HG02840 (cell line): ENCODE measurements at regions not wholly inside any gene's neighbourhood (a gene's known extent, or its start where the extent isn't known, plus 50 kb on each side); places are given as distances from the start of the nearest gene placed in this dataset.
"Not testable (repeated sequence)": the region's sequence is repeated elsewhere in the genome, so short reads cannot be mapped to it uniquely, and the experiment has no call there.

ENCODE experiments used
- ATAC-seq: cut with Tn5 transposase; IDR thresholded peaks from one replicate; pipeline ENCODE4 v1.9.1; 2021; ENCODE audit warnings: mild to moderate bottlenecking, moderate library complexity, moderate number of reproducible peaks; ENCODE audit not compliant: unreplicated experiment, low FRiP score

DNA sequence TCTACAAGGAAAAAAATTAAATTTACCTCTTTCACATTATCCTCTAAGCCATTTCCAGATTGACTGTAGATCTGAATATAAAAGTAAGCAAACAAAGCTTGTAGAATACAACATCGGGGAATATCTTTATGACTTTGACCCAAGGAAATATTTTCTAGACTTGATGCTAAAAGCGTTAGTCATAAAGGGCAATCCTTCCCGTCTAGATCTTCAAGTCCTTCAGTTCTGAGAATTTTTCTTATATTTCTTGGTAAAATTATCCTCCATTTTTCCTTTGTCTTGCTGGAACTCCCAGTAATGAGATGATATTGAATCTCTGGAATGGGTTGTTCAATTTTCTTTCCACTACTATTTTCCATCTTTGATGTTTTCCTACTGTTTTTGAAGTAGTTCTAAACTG lies 77.8 kb upstream of the ZNF184 start:
- ATAC-seq = no peak

DNA sequence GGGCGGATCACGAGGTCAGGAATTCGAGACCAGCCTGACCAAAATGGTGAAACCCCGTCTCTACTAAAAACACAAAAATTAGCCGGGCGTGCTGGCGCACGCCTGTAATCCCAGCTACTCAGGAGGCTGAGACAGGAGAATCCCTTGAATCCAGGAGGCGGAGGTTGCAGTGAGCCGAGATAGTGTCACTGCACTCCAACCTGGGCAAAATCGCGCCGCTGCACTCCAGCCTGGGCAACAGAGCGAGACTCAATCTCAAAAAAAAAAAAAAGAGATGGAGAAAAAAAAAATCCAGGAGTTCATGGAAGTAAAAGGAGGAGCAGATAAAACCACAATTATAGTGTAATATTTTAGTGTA lies 76.3 kb upstream of the ZNF184 start:
- ATAC-seq = not testable (repeated sequence)

DNA sequence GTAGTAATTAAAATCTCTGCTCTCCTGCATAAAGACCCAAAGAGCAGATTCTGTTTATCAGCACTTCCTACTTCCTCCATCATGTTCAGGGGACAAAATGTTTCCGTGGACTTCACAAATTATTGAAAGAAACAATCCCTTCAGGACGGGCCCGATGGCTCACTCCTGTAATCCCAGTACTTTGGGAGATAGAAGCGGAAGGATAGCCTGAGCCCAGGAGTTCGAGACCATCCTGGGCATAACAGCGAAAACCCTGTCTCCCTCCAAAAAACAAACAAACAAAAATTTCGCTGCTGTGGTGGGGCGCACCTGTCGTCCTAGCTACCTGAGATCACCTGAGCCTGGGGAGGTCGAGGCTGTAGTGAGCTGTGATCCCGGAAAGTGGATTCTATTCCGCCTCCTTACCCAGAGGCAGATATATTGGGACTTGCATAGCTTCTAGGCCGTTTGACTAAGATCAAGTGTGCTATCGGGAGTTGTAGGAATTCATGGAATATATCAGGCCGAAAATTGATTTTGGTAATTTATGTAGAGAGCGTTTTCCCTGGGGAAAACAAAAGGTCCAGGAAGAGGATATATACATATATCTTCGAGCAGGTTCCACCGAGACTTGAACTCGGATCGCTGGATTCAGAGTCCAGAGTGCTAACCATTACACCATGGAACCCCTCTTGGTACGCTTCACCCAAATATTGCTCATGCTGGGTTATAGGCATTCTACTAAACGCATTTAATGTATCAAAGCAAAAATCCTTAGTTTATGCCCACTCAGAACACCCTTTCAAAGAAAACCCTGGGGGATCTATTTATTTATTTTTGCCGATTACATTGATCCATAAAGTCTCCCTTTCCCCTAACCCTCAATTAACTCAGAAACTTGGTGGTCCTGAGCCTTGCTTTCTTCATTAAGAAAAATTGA lies 74.5 kb upstream of the ZNF184 start:
- no peak for ATAC-seq

DNA sequence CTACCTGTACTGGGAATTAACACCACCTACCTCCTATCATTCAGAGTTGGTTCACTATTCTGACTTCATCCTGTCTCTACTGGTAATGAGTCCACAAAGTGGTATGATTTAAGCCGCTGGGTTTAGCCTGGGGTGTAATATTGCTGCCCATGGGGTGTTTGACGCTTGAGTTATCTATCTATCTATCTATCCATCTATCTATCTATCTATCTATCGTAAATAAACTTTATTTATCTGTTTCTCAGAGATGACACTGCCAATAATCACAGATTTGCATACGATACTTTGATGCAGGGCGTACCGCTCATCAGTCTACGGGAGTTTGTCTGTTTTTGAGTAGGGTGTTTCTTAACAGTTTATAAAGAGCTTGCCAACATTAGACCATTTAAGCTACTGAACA lies 73.6 kb upstream of the ZNF184 start:
- no peak for ATAC-seq

DNA sequence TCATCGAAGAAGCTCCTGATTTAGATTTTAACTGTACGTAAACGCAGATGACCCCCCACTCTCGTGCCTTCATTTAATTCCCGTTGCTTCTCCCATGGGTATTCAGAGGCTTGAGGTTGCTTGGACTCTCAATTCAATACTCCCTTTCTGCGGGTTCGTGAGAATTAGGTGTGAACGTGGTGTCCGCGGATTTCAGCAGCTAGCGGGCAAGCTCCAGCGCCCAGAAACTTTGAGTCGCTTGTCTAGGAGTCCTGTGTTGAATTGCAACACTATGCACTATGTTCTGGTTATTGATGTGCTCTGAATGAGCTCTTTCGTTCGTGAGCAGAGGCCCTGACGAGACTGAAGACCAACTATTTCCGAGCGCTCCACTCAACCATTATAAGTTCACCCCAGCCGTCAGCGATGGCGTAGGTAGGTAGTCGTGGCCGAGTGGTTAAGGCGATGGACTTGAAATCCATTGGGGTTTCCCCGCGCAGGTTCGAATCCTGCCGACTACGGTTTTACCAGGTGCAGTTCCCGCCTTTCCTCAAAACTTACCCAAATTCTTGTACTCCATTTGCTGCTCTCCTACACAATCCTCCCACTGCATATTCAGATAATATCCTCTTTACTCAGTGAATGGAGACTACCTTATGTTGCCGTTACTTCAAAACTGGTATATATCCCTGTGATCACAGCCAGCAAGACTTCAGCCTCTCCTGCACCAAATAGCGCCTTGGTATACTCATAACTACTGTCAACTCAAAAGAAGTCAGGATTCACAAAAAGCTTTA lies 72.6 kb upstream of the ZNF184 start:
- no peak for ATAC-seq

DNA sequence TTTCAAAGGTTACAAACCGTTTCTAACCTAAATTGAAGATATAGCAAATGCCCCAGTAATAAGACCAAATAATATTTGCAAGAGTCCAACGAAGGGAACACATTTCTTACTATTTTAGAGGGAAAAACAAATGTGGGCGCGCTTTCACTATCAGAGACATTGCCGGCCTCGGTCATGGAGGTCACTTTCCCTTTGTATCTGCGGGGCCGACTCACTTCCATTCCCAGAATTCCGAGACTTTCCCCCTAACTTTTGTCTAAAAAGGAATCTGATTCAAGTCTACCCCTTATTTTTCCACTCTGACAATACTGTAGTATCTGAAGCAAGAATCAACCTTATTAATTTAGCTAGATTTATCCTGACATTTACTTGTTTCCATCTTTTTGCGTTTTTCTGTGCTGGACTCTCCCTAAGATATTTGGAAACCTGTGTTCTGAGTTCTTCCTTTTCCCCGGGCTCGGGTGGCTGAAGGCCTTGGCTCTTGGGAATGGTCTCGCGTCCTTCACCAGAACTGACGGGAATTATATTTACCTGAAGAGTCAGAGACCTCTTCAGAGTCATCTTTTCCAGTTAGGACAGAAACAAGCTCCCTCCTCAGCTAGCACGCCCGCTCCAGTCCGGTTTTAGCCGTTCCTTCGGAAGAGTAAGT lies 71.8 kb upstream of the ZNF184 start:
- ATAC-seq = no peak

DNA sequence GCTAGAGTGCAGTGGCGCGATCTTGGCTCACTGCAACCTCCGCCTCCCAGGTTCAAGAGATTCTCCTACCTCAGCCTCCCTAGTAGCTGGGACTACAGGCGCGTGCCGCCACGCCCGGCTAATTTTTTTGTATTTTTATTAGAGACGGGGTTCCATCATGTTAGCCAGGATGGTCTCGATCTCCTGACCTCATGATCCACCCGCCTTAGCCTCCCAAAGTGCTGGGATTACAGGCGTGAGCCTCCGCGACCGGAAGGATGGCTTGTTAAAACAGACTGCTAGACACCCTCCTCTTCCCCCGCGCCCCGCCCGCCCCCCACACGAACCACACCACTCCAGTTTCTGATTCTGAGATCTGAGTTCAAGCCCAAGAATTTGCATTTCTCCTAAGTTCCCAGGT lies 71.2 kb upstream of the ZNF184 start:
- not testable (repeated sequence) for ATAC-seq

DNA sequence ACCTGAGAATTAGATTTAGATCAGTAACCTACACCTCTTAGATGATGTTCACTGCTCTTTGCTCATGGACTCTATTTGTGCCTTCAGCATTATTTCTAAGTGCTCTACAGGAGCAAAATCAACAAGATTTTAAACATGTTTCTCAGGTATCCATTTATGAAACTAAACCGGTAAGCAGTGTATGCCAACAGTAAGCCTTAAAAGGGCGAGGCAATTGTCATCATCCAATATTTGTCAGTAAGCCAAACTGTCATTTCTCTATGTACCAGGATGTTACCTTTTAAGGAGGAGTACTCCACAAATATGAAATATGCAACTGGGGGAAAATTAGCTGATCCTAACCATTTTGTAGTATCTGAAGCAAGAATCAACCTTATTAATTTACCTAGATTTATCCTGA lies 69.6 kb upstream of the ZNF184 start:
- no peak for ATAC-seq

DNA sequence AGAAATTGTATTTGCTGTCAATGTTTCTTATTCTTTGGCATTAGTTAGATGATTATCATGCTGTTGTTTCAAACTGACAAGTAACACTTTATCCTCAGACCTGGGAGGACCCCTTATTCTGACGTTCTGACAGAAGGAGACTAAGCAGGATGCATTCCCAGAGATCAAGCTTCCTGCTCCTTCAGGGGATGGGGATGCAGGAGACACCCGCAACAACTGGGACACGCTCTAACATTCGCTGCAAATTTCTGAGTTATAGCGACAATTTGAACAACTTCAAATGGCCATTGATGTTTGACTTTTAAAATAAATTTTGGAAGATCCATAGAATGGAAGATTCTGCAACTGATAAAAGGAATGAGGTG lies 69.0 kb upstream of the ZNF184 start:
- ATAC-seq = no peak

DNA sequence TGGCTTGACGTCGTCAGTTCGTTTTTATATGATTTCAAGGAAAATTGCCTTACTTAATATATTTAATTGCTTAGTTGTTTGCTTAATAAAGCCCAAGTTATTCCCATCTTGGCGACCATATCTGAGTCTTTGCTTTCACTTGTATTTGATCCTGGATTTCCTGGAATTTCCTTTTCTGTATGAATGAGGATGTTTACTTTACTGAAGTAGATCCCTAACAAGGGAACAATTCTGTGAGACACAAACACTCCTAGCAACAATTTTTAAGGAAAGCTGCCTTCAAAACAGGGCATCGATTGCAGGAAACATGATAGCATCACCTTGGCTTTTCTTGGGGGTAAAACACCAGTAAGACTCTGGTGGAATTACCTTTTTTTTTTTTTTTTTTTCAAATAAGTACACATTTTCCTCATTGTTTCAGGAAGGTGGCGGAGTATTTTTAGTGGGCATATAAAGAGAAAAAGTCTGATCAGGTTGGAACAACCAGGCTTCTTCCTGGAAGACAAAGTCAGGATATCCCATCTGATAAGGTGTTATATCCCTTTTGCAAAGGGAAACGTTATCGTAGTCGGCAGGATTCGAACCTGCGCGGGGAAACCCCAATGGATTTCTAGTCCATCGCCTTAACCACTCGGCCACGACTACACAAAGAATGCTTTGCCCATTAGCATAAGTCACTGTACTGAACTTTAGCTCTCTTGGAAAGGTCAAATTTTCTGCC lies 68.5 kb upstream of the ZNF184 start:
- no peak for ATAC-seq

DNA sequence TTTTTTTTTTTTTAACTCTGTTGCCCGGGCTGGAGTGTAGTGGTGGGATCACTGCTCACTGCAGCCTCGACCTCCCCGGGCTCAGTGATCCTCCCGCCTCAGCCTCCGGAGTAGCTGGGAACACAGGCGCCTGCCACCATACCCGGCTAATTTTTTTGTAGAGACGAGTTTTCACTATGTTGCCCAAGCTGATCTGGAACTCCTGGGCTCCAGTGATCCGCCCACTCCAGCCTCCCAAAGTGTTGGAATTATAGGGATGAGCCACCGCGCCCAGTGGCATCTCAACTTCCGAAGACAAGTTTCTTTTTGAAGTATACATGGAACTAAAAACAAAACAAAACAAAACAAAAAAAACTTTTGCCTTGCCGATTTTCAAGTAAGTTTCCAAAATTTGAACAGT lies 66.6 kb upstream of the ZNF184 start:
- no peak for ATAC-seq

DNA sequence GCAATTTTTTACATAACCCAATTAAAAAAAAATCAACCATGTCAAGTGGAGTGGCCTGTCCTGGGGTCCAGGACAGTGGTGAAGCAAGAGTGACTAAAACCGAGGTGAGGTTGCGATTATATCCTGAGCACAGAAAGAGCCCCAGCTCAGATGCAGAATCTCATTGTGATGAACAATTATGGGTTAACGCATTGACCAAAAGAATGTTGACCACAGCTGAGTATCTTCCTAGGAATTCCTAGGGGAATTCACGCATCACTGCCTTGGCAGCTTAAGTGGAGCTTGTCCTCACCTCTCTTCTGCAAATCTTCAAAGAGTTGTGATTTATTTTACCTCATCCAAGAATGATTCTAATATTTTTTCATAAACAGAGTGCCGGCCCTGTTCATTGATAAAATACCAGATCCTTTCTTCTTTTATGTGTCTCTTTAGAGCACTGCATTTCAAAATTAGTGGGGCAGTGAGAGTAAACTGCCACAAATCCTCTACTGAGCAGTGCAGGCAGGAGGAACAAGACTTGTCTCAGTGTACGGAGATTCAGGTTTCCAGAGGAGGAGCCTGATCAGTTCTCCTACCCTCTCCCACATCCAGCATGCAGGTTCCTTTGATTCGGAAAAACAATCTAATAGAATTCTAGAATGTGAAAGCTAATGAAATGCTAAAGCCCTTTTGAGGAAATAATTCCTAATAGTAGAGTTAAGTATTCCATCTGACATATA lies 60.1 kb upstream of the ZNF184 start:
- ATAC-seq = no peak

DNA sequence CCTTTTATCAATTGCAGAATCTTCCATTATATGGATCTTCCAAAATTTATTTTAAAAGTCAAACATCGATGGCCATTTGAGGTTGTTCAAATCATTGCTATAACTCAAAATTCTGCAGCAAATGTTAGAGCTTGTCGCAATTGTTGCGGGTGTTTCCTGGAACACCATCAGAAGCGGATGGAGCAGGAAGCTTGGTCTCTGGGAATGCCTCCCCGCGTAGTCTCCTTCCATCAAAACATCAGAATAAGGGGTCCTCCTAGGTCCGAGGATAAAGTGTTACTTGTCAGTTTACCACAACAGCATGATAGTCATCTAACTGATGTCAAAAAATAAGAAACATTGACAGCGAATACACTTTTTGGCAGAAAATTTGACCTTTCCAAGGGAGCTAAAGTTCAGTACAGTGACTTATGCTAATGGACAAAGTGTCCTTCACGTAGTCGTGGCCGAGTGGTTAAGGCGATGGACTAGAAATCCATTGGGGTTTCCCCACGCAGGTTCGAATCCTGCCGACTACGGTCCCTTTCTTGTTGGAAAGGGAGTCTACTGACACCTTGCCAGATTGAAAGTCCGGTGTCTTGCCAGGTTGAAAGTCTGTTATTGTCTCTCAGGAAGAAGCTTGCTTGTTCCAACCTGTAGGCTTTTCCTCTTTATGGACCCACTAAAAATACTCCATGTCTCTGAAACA lies 59.0 kb upstream of the ZNF184 start:
- ATAC-seq = no peak

DNA sequence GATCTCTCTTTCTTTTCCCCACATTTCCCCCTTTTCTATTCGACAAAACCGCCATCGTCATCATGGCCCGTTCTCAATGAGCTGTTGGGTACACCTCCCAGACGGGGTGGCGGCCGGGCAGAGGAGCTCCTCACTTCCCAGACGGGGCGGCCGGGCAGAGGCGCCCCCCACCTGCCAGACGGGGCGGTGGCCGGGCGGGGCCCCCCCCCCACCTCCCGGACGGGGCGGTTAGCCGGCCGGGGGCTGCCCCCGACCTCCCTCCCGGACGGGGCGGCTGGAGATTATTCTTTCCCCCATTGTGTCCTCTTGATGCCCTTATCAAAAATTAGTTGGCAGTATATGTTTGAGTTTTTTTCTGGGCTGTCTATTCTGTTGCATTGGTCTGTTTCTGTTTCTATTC lies 56.9 kb upstream of the ZNF184 start:
- not testable (repeated sequence) for ATAC-seq

DNA sequence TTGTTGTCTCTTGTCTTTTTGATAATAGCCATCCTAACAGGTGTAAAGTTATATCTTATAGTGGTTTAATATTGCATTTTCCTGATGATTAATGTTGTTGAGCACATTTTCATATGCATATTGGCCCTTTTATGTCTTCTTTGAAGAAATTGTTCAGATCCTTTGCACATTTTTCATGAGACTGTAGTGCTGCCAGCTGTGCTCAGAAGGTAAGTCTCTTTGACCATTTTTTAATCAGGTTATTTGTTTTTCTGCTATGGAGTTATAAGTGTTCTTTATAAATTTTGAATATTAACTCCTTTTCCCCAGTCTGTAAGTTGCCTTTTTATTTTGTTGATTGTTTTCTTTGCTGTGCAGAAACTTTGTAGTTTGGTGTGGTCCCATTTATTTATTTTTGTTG lies 55.8 kb upstream of the ZNF184 start:
- no peak for ATAC-seq
